ENCODE measurements at regions not wholly inside any gene's neighbourhood (a gene's known extent, or its start where the extent isn't known, plus 50 kb on each side); places are given as distances from the start of the nearest gene placed in this dataset.

GRCh38 chr4:147076728-147077127, 131.1 kb upstream of the TTC29 start:
- no peak overlapping the region for H2AFZ ChIP-seq (ENCODE audit: low read depth, low read length, severe bottlenecking)
- no peak overlapping the region for H3K4me3 ChIP-seq (ENCODE audit: insufficient read depth, low read length, poor library complexity, severe bottlenecking)
- H3K79me2 ChIP-seq (ENCODE audit: insufficient read depth, low read length): no peaks in the 10 kb centered on the region
- no peaks in the 10 kb centered on the region for H3K27me3 ChIP-seq (ENCODE audit: low read length)
- no peaks in the 10 kb centered on the region for H4K20me1 ChIP-seq (ENCODE audit: low read depth, low read length)
- peaks cover 11% of the 10 kb centered on the region; the same call in 1 of the 2 replicates for H3K9me3 ChIP-seq (ENCODE audit: insufficient read depth, low read length)
- H3K9me2 ChIP-seq (replicated peaks; ENCODE audit: insufficient read depth, low read length): no peaks in the 10 kb centered on the region
- no peak overlapping the region for H3K27ac ChIP-seq (ENCODE audit: low read depth, low read length)
- no peak overlapping the region for H3K9ac ChIP-seq (ENCODE audit: low read length)
- no peaks in the 10 kb centered on the region for H3F3A ChIP-seq (ENCODE audit: insufficient read depth)
- no peaks in the 10 kb centered on the region for H3K36me3 ChIP-seq (ENCODE audit: low read length)
- TF ChIP-seq EZH2phosphoT487 (conservative IDR thresholded peaks at IDR 0.05; ENCODE audit: low read length) (no peak), CTCF (IDR thresholded peaks at IDR 0.05; ENCODE audit: insufficient read depth, low read length, poor library complexity, severe bottlenecking) (no peak)
- no peak overlapping the region for H3K4me2 ChIP-seq (ENCODE audit: low read depth, low read length, poor library complexity, severe bottlenecking)

GRCh38 chr4:147078362-147078761, 132.7 kb upstream of the TTC29 start:
- Histone ChIP-seq H3K4me3 (ENCODE audit: insufficient read depth, low read length, poor library complexity, severe bottlenecking) (no peak overlapping the region), H2AFZ (ENCODE audit: low read depth, low read length, severe bottlenecking) (no peak overlapping the region), H4K20me1 (ENCODE audit: low read depth, low read length) (no peaks in the 10 kb centered on the region), H3F3A (ENCODE audit: insufficient read depth) (no peaks in the 10 kb centered on the region), H3K27me3 (ENCODE audit: low read length) (no peaks in the 10 kb centered on the region), H3K27ac (ENCODE audit: low read depth, low read length) (no peak overlapping the region), H3K9ac (ENCODE audit: low read length) (no peak overlapping the region), H3K79me2 (ENCODE audit: insufficient read depth, low read length) (no peaks in the 10 kb centered on the region), H3K36me3 (ENCODE audit: low read length) (no peaks in the 10 kb centered on the region), H3K4me2 (ENCODE audit: low read depth, low read length, poor library complexity, severe bottlenecking) (no peak overlapping the region), H3K9me2 (replicated peaks; ENCODE audit: insufficient read depth, low read length) (no peaks in the 10 kb centered on the region), H3K9me3 (ENCODE audit: insufficient read depth, low read length) (no peaks in the 10 kb centered on the region)
- TF ChIP-seq EZH2phosphoT487 (conservative IDR thresholded peaks at IDR 0.05; ENCODE audit: low read length): no peak
- no peak for TF ChIP-seq CTCF (IDR thresholded peaks at IDR 0.05; ENCODE audit: insufficient read depth, low read length, poor library complexity, severe bottlenecking)

- no peak overlapping the region for H3K27ac ChIP-seq (ENCODE audit: low read depth, low read length)
- no peaks in the 10 kb centered on the region for H3K27me3 ChIP-seq (ENCODE audit: low read length)
- TF ChIP-seq EZH2phosphoT487 (conservative IDR thresholded peaks at IDR 0.05; ENCODE audit: low read length) (no peak), CTCF (IDR thresholded peaks at IDR 0.05; ENCODE audit: insufficient read depth, low read length, poor library complexity, severe bottlenecking) (no peak)
- H2AFZ ChIP-seq (ENCODE audit: low read depth, low read length, severe bottlenecking): no peak overlapping the region
- H3K4me3 ChIP-seq (ENCODE audit: insufficient read depth, low read length, poor library complexity, severe bottlenecking): no peak overlapping the region
- no peak overlapping the region for H3K4me2 ChIP-seq (ENCODE audit: low read depth, low read length, poor library complexity, severe bottlenecking)
- H3K9me3 ChIP-seq (ENCODE audit: insufficient read depth, low read length): no peaks in the 10 kb centered on the region
- no peak overlapping the region for H3K9ac ChIP-seq (ENCODE audit: low read length)
- no peaks in the 10 kb centered on the region for H3K79me2 ChIP-seq (ENCODE audit: insufficient read depth, low read length)
- no peaks in the 10 kb centered on the region for H3K36me3 ChIP-seq (ENCODE audit: low read length)
- no peaks in the 10 kb centered on the region for H3K9me2 ChIP-seq (replicated peaks; ENCODE audit: insufficient read depth, low read length)
- H3F3A ChIP-seq (ENCODE audit: insufficient read depth): no peaks in the 10 kb centered on the region
- no peaks in the 10 kb centered on the region for H4K20me1 ChIP-seq (ENCODE audit: low read depth, low read length)
Measured at GRCh38 chr4:147078875-147079658, 133.4 kb upstream of the TTC29 start.

All from SU-DHL-6 (cell line).